Inferior parietal cortex (tissue), 1 donor: ENCODE measurements at regions not wholly inside any gene's neighbourhood (a gene's known extent, or its start where the extent isn't known, plus 50 kb on each side); places are given as distances from the start of the nearest gene placed in this dataset.
"Not testable (repeated sequence)": the region's sequence is repeated elsewhere in the genome, so short reads cannot be mapped to it uniquely, and the experiment has no call there.

Experiments used
- DNase-seq: peaks from one replicate; pipeline ENCODE4 v3.0.0-alpha.2; 2016; ENCODE audit errors: extremely low spot score

- DNase-seq: no peak
These were observed 852.2 kb downstream of the EFNA5 start for GRCh38 chr5:106818552-106818951.

- no peak for DNase-seq
These were observed 855.8 kb downstream of the EFNA5 start for GRCh38 chr5:106814961-106815360.

GRCh38 chr5:106801554-106801953 lies 869.2 kb downstream of the EFNA5 start:
- DNase-seq: no peak

GRCh38 chr5:106797996-106798395 lies 872.7 kb downstream of the EFNA5 start:
- no peak for DNase-seq

- no peak for DNase-seq
These were observed 874.7 kb downstream of the EFNA5 start for GRCh38 chr5:106796081-106796480.

GRCh38 chr5:106784846-106785245 lies 885.9 kb downstream of the EFNA5 start:
- no peak for DNase-seq

GRCh38 chr5:106780355-106780754 lies 890.4 kb downstream of the EFNA5 start:
- DNase-seq: no peak

GRCh38 chr5:106776515-106776914 lies 894.2 kb downstream of the EFNA5 start:
- DNase-seq: not testable (repeated sequence)

GRCh38 chr5:106768392-106768791 lies 902.3 kb downstream of the EFNA5 start:
- no peak for DNase-seq

GRCh38 chr5:106766916-106767315 lies 903.8 kb downstream of the EFNA5 start:
- DNase-seq: no peak

GRCh38 chr5:106759581-106759980 lies 911.2 kb downstream of the EFNA5 start:
- DNase-seq: no peak

GRCh38 chr5:106759152-106759551 lies 911.6 kb downstream of the EFNA5 start:
- no peak for DNase-seq

- DNase-seq: no peak
These were observed 913.1 kb downstream of the EFNA5 start for GRCh38 chr5:106757672-106758071.

GRCh38 chr5:106755789-106756188 lies 914.9 kb downstream of the EFNA5 start:
- DNase-seq: no peak

- no peak for DNase-seq
These were observed 915.7 kb downstream of the EFNA5 start for GRCh38 chr5:106755066-106755465.

- DNase-seq: no peak
These were observed 920.9 kb downstream of the EFNA5 start for GRCh38 chr5:106749826-106750225.

- no peak for DNase-seq
These were observed 931.6 kb downstream of the EFNA5 start for GRCh38 chr5:106739127-106739526.

GRCh38 chr5:106737111-106737510 lies 933.6 kb downstream of the EFNA5 start:
- no peak for DNase-seq

- DNase-seq: no peak
These were observed 938.1 kb downstream of the EFNA5 start for GRCh38 chr5:106732624-106733023.

- no peak for DNase-seq
These were observed 939.8 kb downstream of the EFNA5 start for GRCh38 chr5:106730912-106731311.

- DNase-seq: no peak
These were observed 940.2 kb downstream of the EFNA5 start for GRCh38 chr5:106730506-106730905.

- DNase-seq: no peak
These were observed 942.5 kb downstream of the EFNA5 start for GRCh38 chr5:106728208-106728607.

- no peak for DNase-seq
These were observed 943.7 kb downstream of the EFNA5 start for GRCh38 chr5:106727071-106727470.

GRCh38 chr5:106720367-106720766 lies 950.4 kb downstream of the EFNA5 start:
- DNase-seq: no peak

- no peak for DNase-seq
These were observed 970.9 kb downstream of the EFNA5 start for GRCh38 chr5:106699796-106700195.
